GM19397 (cell line): ENCODE measurements at regions not wholly inside any gene's neighbourhood (a gene's known extent, or its start where the extent isn't known, plus 50 kb on each side); places are given as distances from the start of the nearest gene placed in this dataset.
"Not testable (repeated sequence)": the region's sequence is repeated elsewhere in the genome, so short reads cannot be mapped to it uniquely, and the experiment has no call there.

Experiments used
- ATAC-seq: cut with Tn5 transposase; IDR thresholded peaks from one replicate; pipeline ENCODE4 v1.9.1; 2021; ENCODE audit warnings: mild to moderate bottlenecking, moderate library complexity; ENCODE audit not compliant: unreplicated experiment

- ATAC-seq = no peak
Observed at GRCh38 chr2:234898534-234899053, 53.2 kb upstream of the SH3BP4 start.

DNA sequence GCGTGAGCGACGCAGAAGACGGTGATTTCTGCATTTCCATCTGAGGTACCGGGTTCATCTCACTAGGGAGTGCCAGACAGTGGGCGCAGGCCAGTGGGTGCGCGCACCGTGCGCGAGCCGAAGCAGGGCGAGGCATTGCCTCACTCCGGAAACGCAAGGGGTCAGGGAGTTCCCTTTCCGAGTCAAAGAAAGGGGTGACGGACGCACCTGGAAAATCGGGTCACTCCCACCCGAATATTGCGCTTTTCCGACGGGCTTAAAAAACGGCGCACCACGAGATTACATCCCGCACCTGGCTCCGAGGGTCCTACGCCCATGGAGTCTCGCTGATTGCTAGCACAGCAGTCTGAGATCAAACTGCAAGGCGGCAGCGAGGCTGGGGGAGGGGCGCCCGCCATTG lies 63.4 kb upstream of the SH3BP4 start:
- not testable (repeated sequence) for ATAC-seq

DNA sequence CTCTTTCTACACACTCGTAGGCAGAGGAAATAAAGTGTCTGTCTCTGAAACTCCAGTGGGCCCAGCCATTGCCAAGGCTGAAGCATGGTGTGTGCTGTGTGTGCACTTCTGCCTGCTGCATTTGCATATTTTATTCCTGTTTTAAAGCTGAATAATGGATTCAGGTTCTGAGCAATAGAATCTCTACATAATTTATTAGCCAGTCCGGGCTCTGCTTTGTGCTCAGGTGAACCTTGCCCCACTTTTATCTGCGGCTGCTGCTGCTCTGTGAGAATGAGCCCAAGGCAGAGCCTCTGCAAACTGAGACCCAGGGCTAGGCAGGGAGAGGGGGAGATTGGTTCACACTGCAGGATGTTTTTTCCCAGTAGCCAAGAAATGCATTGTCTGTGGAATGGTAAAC lies 64.6 kb upstream of the SH3BP4 start:
- ATAC-seq = no peak

DNA sequence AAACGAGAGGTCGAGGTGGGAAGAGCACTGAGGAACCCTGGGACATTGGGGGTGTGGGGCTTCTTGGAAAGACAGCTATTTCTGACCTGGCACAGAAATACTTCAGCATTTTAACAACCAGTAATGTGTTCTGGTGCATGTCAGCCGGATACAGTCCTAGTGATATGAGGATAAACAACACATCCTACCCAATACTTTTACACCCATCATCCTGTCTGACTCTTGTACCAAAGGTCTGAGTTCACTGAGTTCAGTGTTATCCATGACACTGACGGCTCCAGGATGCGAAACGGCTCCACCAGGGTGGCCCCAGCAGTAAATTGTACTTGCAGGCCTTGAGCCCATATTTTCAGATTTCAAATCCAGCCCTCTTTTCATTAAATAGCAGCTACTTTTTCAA lies 65.9 kb upstream of the SH3BP4 start:
- ATAC-seq = no peak

DNA sequence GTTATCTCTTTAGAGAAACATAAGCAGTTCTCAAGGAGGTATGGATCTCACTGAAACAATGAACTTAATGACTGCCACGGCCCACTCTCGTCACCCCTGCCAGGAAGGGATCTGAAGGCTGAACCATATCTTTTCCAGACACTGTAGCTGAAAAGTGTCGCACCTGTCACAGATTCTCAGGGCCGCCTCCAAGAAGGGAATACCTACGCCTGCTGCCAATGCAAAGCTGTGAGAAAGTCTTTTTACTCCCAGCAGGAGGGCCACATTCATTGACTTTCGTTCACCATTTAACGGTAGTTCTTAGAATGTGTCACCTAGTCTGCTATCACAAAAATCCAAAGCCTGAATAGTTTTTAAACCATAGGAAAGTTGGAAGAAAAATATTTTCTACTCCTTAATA lies 66.7 kb upstream of the SH3BP4 start:
- ATAC-seq = no peak

DNA sequence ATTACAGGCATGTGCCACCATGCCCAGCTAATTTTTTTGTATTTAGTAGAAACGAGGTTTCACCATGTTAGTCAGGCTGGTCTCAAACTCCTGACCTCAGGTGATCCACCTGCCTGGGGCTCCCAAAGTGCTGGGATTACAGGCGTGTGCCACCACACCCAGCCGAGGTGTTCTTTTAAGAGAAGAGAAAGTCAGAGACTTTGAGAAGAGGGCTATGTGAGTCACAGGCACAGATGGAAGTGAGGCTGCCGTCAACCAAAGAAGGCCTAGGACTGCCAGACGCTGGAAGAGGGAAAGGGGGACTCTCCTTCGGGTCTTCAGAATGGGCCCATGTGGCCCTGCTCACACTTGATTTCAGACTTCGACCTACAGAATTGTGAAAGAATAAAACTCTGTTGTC lies 67.2 kb upstream of the SH3BP4 start:
- no peak for ATAC-seq

GRCh38 chr2:234881413-234882241 lies 70.2 kb upstream of the SH3BP4 start:
- no peak for ATAC-seq

GRCh38 chr2:234880551-234881211 lies 71.1 kb upstream of the SH3BP4 start:
- no peak for ATAC-seq

GRCh38 chr2:234879671-234880455 lies 72.0 kb upstream of the SH3BP4 start:
- ATAC-seq = no peak

DNA sequence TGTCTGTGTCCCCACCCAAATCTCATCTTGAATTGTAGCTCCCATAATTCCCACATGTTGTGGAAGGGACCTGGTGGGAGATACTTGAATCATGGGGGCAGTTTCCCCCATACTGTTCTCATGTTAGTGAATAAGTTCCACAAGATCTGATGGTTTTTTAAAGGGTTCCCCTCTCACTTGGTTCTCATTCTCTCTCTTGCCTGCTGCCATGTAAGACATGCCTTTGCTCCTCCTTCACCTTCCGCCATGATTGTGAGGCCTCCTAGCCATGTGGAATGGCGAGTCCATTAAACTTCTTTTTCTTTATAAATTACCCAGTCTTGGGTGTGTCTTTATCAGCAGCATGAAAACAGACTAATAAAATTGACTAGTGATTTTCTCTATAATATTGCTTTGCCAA lies 75.2 kb upstream of the SH3BP4 start:
- ATAC-seq = not testable (repeated sequence)

DNA sequence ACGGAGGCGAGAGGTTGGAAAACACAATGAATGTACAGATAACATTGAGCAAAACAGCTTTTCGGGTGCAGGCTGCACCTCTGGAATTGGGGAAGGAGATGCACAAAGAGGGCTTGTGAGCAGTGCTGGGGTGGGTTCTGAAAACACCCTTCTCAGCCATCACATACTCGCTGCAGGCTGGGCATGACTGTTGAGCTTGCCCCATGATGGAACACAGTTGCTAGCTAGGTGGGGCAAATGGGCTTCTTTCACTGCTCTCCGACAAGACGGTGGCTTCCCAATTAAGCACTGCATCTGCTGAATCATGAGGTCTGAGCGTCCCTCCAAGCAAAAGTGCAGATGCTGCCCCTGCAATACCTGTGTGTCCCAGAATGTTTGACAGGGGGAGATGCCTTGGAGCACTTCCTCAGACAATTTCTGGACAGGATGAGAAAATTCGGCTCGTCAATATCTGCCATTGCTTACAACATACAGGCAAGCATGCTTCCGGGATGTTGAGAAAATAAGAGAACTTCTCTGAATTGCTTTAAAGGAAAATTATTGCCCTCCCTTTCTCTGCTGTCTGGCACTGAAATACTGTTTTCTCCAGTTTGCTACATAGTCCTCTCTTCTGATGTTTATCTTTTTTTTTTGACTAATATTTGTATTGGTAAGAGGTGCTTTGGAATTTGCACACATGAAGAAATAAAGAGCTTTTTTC lies 77.3 kb upstream of the SH3BP4 start:
- ATAC-seq = no peak

DNA sequence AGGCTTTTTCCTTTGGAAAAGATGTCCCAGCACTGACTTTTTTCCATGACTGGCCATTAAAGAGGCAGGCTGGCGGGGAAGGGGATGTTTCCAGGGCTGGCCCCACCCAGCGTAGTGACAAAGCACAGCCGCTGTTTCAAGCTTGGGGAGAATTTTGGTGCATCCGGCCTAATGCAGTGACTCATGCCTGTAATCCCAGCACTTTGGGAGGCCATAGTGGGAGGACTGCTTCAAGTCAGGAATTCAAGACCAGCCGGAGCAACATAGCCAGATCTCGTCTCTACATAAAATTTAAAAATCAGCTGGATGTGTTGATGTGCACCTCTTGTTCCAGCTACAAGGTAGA lies 78.0 kb upstream of the SH3BP4 start:
- ATAC-seq = no peak

- no peak for ATAC-seq
Observed at GRCh38 chr2:234873103-234873827, 78.6 kb upstream of the SH3BP4 start.

GRCh38 chr2:234869969-234870368 lies 81.8 kb upstream of the SH3BP4 start:
- ATAC-seq = no peak

GRCh38 chr2:234869164-234869563 lies 82.7 kb upstream of the SH3BP4 start:
- no peak for ATAC-seq

DNA sequence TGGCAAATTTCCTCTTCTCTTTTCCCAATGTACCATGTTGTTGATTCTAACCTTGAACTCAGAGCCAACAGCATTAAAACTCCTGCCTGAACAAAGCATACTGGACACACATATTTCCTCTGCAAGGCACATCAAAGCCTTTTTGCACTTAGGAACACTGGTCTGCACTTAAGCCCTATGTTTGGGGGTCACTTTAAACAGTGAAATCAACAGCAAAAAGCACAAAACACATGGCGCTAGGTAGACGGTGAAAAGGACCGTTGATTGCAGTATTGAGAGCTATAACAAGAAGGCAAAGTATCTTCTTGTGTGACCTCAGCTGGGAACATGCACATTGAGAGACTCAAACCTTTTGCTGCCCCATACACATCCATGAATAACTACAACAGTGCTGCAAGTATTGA lies 83.9 kb upstream of the SH3BP4 start:
- ATAC-seq = no peak

GRCh38 chr2:234865586-234865985 lies 86.2 kb upstream of the SH3BP4 start:
- ATAC-seq = no peak

DNA sequence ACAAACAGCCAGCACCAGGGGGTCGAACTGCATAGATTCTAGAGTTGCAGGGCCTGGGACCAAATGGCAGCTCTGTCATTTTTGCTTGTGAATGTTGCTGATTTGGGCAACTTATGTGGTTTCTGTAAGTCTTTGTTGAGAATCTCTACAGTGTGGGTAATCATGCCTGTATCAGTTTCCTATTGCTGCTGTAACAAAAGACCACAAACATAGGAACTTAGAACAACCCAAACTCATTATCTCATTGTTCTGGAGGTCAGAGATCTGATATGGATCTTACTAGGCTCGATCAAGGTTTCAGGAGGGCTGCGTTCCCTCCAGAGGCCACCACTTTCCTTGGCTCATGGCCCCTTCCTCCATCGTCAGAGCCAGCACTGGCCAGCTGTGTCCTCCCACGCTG lies 86.8 kb upstream of the SH3BP4 start:
- no peak for ATAC-seq

- no peak for ATAC-seq
Observed at GRCh38 chr2:234864506-234864905, 87.3 kb upstream of the SH3BP4 start.
